ENCODE measurements at regions not wholly inside any gene's neighbourhood (a gene's known extent, or its start where the extent isn't known, plus 50 kb on each side); places are given as distances from the start of the nearest gene placed in this dataset.

DNA sequence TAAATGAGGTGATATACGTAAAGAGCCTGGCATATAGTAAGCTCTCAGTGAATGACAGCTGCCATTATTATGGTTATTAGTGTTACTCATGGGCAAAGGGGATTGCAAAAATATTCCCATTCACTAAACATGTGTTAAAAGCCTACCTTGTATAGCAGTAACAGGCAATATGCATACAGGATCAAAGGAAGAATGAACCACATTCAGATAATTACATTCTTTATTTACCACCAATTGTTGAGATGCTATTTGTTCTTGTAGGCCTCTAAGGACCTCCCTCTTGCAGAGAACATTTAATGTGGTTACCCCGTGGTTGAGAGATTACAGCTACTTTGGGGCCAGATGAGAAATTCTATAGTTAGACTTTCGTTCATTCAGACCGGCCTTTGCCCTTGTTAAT, 82.7 kb upstream of the DRD2 start:
- no peaks in the 10 kb centered on the region for H3K9me2 ChIP-seq (replicated peaks; ENCODE audit: low read depth, low read length)
- H4K20me1 ChIP-seq (ENCODE audit: insufficient read depth, low read length, poor library complexity, severe bottlenecking): no peaks in the 10 kb centered on the region
- no peaks in the 10 kb centered on the region for H3K9me3 ChIP-seq (ENCODE audit: insufficient read depth, low read depth, low read length)
- no peaks in the 10 kb centered on the region for H3F3A ChIP-seq (ENCODE audit: low read depth)
- no peak overlapping the region for H3K4me2 ChIP-seq (ENCODE audit: low read depth, low read length, poor library complexity, severe bottlenecking)
- H3K4me1 ChIP-seq (ENCODE audit: insufficient read depth, low read length, poor library complexity, severe bottlenecking): no peaks in the 10 kb centered on the region
- TF ChIP-seq, protein P1, sequence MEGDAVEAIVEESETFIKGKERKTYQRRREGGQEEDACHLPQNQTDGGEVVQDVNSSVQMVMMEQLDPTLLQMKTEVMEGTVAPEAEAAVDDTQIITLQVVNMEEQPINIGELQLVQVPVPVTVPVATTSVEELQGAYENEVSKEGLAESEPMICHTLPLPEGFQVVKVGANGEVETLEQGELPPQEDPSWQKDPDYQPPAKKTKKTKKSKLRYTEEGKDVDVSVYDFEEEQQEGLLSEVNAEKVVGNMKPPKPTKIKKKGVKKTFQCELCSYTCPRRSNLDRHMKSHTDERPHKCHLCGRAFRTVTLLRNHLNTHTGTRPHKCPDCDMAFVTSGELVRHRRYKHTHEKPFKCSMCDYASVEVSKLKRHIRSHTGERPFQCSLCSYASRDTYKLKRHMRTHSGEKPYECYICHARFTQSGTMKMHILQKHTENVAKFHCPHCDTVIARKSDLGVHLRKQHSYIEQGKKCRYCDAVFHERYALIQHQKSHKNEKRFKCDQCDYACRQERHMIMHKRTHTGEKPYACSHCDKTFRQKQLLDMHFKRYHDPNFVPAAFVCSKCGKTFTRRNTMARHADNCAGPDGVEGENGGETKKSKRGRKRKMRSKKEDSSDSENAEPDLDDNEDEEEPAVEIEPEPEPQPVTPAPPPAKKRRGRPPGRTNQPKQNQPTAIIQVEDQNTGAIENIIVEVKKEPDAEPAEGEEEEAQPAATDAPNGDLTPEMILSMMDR (conservative IDR thresholded peaks at IDR 0.05; ENCODE audit: low read length): no peak
- no peak for TF ChIP-seq EZH2phosphoT487 (IDR thresholded peaks at IDR 0.05; ENCODE audit: borderline replicate concordance)
- H3K4me3 ChIP-seq (ENCODE audit: low read length, poor library complexity, severe bottlenecking): no peak overlapping the region
- H2AFZ ChIP-seq (ENCODE audit: low read length): no peak overlapping the region
- H3K27me3 ChIP-seq (ENCODE audit: insufficient read depth, low read length, poor library complexity, severe bottlenecking): no peaks in the 10 kb centered on the region
- no peaks in the 10 kb centered on the region for H3K79me2 ChIP-seq (ENCODE audit: insufficient read depth, low read length)
- no peaks in the 10 kb centered on the region for H3K36me3 ChIP-seq (ENCODE audit: insufficient read depth, low read length)
- H3K9ac ChIP-seq (ENCODE audit: low read depth, low read length, poor library complexity, severe bottlenecking): no peak overlapping the region

DNA sequence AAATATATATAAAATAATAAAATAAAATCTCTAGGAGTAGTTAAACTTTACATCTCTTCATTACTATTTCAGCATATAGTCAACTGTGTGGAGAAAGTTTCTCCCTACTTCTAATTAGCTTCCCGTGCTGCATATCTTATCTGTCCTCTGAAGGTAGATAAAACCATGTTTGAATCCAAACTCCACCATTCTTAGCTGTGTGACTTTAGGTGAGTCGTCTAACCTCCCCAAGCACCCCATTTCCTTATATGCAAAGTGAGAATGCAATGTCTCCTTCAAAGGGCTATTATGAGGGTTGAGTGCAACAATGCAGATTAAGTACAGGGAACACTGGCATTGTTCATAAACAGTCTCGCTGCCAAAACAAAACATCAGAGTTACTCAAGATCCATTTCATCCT, 80.8 kb upstream of the DRD2 start:
- Histone ChIP-seq H3K9me3 (ENCODE audit: insufficient read depth, low read depth, low read length) (no peaks in the 10 kb centered on the region), H3K36me3 (ENCODE audit: insufficient read depth, low read length) (no peaks in the 10 kb centered on the region), H3K27me3 (ENCODE audit: insufficient read depth, low read length, poor library complexity, severe bottlenecking) (no peaks in the 10 kb centered on the region), H3K9me2 (replicated peaks; ENCODE audit: low read depth, low read length) (no peaks in the 10 kb centered on the region), H2AFZ (ENCODE audit: low read length) (no peak overlapping the region), H3K4me1 (ENCODE audit: insufficient read depth, low read length, poor library complexity, severe bottlenecking) (no peaks in the 10 kb centered on the region), H3F3A (ENCODE audit: low read depth) (no peaks in the 10 kb centered on the region), H3K9ac (ENCODE audit: low read depth, low read length, poor library complexity, severe bottlenecking) (no peak overlapping the region), H4K20me1 (ENCODE audit: insufficient read depth, low read length, poor library complexity, severe bottlenecking) (no peaks in the 10 kb centered on the region), H3K4me3 (ENCODE audit: low read length, poor library complexity, severe bottlenecking) (no peak overlapping the region), H3K4me2 (ENCODE audit: low read depth, low read length, poor library complexity, severe bottlenecking) (no peak overlapping the region), H3K79me2 (ENCODE audit: insufficient read depth, low read length) (no peaks in the 10 kb centered on the region)
- TF ChIP-seq, protein P1 (conservative IDR thresholded peaks at IDR 0.05; ENCODE audit: low read length): no peak
- TF ChIP-seq EZH2phosphoT487 (IDR thresholded peaks at IDR 0.05; ENCODE audit: borderline replicate concordance): no peak

DNA sequence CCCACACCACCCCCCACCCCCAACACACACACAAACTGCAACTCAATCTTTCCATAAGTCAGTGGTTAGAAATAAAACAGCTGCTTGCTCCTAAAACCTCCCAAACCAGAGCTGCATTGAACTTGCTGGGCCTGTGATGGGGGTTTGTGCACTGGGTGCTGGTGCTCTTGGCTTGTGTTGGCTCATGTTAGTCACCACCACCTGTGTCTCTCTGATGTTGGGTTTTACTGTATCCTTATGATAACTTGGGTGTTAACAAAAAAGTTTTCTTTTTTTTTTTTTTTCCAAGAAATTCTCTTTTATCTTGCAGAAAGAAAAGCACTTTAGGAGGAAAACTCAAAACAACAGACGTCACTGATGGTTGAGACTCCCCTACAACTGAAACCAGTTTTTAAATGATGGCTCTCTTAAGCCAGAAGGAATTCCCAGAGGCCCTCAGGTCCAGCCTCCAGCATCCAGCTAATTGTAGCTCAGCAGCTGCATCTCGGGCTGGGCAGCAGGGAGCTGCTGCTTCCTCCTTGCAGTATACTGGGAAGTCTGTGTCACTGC, 79.9 kb upstream of the DRD2 start:
- TF ChIP-seq EZH2phosphoT487 (IDR thresholded peaks at IDR 0.05; ENCODE audit: borderline replicate concordance): no peak
- TF ChIP-seq, protein P1 (conservative IDR thresholded peaks at IDR 0.05; ENCODE audit: low read length): no peak
- no peaks in the 10 kb centered on the region for H3K9me3 ChIP-seq (ENCODE audit: insufficient read depth, low read depth, low read length)
- no peaks in the 10 kb centered on the region for H3F3A ChIP-seq (ENCODE audit: low read depth)
- H3K36me3 ChIP-seq (ENCODE audit: insufficient read depth, low read length): no peaks in the 10 kb centered on the region
- no peak overlapping the region for H3K4me3 ChIP-seq (ENCODE audit: low read length, poor library complexity, severe bottlenecking)
- no peak overlapping the region for H2AFZ ChIP-seq (ENCODE audit: low read length)
- no peak overlapping the region for H3K9ac ChIP-seq (ENCODE audit: low read depth, low read length, poor library complexity, severe bottlenecking)
- H3K9me2 ChIP-seq (replicated peaks; ENCODE audit: low read depth, low read length): no peaks in the 10 kb centered on the region
- H3K79me2 ChIP-seq (ENCODE audit: insufficient read depth, low read length): no peaks in the 10 kb centered on the region
- H3K27me3 ChIP-seq (ENCODE audit: insufficient read depth, low read length, poor library complexity, severe bottlenecking): no peaks in the 10 kb centered on the region
- no peak overlapping the region for H3K4me2 ChIP-seq (ENCODE audit: low read depth, low read length, poor library complexity, severe bottlenecking)
- no peaks in the 10 kb centered on the region for H4K20me1 ChIP-seq (ENCODE audit: insufficient read depth, low read length, poor library complexity, severe bottlenecking)
- no peaks in the 10 kb centered on the region for H3K4me1 ChIP-seq (ENCODE audit: insufficient read depth, low read length, poor library complexity, severe bottlenecking)

Measured in Loucy (cell line).